ENCODE measurements at regions not wholly inside any gene's neighbourhood (a gene's known extent, or its start where the extent isn't known, plus 50 kb on each side); places are given as distances from the start of the nearest gene placed in this dataset.
"Not testable (repeated sequence)": the region's sequence is repeated elsewhere in the genome, so short reads cannot be mapped to it uniquely, and the experiment has no call there.

DNA sequence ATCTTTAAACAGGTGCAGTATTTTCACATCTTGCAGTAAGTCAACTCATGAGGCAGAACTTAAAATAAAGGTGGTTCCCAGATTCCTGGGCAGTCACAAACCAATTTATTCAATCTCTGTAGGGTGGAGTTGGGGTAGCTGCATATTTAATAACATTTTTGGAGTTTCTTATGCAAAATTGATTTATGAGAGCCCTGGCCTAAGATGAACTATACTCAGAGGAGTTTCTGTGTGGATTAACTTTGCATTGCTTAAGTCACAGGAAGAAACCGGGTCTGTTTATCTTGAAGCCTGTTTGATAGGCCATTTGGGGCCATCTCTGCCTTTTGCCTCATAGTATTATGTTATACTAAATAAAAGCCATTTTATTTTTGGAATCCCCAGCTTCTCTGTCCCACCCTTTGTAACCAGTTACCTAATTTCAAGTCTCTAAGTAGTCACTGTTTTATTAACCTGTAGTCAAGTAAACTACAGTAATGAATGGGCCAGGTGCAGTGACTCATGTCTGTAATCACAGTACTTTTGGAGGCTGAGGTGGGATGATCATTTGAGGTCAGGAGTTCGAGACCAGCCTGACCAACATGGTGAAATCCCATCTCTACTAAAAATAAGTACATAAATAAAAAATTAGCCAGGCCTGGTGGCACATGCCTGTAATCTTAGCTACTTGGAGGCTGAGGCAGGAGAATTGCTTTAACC lies 104.4 kb upstream of the FAM3C start:
- Histone ChIP-seq H3K27me3 (no peaks in the 10 kb centered on the region), H3K4me3 (no peak overlapping the region), H3K27ac (no peak overlapping the region), H3K9me3 (peaks cover 0 to 14% (median 6%) of the 10 kb centered on the region in 3 donors), H3K36me3 (no peaks in the 10 kb centered on the region), H3K4me1 (peaks cover 0 to 7% (median 3%) of the 10 kb centered on the region in 3 donors)
- 67 to 74% methylated on average over 2 of the region's 2 CpGs for WGBS, 2 donors
- no peak for TF ChIP-seq POLR2A (IDR thresholded peaks at IDR 0.05)
- TF ChIP-seq, protein P1, sequence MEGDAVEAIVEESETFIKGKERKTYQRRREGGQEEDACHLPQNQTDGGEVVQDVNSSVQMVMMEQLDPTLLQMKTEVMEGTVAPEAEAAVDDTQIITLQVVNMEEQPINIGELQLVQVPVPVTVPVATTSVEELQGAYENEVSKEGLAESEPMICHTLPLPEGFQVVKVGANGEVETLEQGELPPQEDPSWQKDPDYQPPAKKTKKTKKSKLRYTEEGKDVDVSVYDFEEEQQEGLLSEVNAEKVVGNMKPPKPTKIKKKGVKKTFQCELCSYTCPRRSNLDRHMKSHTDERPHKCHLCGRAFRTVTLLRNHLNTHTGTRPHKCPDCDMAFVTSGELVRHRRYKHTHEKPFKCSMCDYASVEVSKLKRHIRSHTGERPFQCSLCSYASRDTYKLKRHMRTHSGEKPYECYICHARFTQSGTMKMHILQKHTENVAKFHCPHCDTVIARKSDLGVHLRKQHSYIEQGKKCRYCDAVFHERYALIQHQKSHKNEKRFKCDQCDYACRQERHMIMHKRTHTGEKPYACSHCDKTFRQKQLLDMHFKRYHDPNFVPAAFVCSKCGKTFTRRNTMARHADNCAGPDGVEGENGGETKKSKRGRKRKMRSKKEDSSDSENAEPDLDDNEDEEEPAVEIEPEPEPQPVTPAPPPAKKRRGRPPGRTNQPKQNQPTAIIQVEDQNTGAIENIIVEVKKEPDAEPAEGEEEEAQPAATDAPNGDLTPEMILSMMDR (IDR thresholded peaks at IDR 0.05), result no peak
- DNase-seq, result no peak
- intact Hi-C loops (cut with DNase I), result no loop called here

DNA sequence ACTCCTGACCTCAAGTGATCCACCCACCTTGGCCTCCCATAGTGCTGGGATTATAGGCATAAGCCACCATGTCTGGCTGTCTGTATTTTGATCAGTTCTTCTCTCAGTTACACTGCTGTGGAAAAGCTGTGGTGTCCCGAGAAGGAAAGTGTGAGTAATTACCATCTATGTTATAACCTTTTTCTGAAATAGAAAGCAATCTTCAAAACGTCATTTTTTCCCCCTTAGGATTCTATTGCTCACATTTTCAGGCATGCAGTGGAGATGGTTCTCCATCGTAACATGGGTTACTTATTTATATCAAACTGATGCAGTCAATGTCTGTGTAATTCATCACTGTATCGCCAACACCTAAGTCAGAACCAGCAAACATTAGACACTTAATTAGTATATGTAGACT lies 103.5 kb upstream of the FAM3C start:
- intact Hi-C loops (cut with DNase I), result no loop called here
- no peak overlapping the region for H3K4me3 ChIP-seq
- peaks cover 0 to 5% (median 0%) of the 10 kb centered on the region in 3 donors for H3K9me3 ChIP-seq
- DNase-seq, result no peak
- TF ChIP-seq, protein P1 (IDR thresholded peaks at IDR 0.05), result no peak
- no peak for TF ChIP-seq POLR2A (IDR thresholded peaks at IDR 0.05)
- no peaks in the 10 kb centered on the region for H3K36me3 ChIP-seq
- 74 to 91% methylated on average over 4 of the region's 4 CpGs for WGBS, 2 donors
- no peaks in the 10 kb centered on the region for H3K27me3 ChIP-seq
- peaks cover 0 to 5% (median 3%) of the 10 kb centered on the region in 3 donors for H3K4me1 ChIP-seq
- H3K27ac ChIP-seq, result no peak overlapping the region

DNA sequence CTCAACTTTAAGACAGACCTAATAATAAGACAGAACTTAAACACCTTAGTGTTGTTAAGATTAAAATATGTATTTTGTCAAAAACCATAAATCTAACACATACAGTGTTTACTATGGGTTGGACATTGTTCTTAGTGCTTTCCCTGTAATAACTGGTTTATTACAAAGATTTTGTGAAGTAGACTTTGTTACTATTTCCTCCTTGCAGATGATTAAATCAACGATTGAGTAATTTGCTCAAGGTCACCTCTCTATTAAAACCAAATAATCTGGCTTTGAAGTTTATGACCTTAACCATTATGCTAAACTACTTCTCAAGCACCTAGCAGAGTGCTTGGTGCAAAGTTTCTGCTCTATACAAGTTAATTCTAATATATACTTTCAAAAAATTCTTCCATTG lies 102.7 kb upstream of the FAM3C start:
- no peaks in the 10 kb centered on the region for H3K27me3 ChIP-seq
- TF ChIP-seq POLR2A (IDR thresholded peaks at IDR 0.05), result no peak
- TF ChIP-seq, protein P1 (IDR thresholded peaks at IDR 0.05), result no peak
- no peak for DNase-seq
- no peaks in the 10 kb centered on the region for H3K4me1 ChIP-seq
- H3K27ac ChIP-seq, result no peak overlapping the region
- no peak overlapping the region for H3K4me3 ChIP-seq
- WGBS, 2 donors, result 43 to 63% methylated on average over 1 of the region's 1 CpG
- no peaks in the 10 kb centered on the region for H3K9me3 ChIP-seq
- intact Hi-C loops (cut with DNase I), result no loop called here
- H3K36me3 ChIP-seq, result no peaks in the 10 kb centered on the region

DNA sequence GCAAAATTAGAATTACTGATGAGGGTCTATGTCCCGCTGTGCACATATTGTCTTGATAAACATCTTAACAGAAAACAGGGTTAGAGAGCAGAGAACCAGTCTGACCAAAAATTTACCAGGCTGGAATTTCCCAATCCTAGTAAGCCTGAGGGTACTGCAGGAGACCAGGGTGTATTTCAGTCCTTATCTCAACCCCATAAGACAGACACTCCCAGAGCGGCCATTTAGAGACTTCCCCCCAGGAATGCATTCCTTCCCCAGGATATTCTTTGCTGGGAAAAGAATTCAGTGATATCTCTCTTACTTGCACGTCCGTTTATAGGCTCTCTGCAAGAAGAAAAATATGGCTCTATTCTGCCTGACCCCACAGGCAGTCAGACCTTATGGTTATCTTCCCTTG lies 101.4 kb upstream of the FAM3C start:
- DNase-seq; H3K27ac ChIP-seq; H3K4me3 ChIP-seq; H3K9me3 ChIP-seq; H3K36me3 ChIP-seq; H3K27me3 ChIP-seq; H3K4me1 ChIP-seq; intact Hi-C loops (cut with DNase I): not testable (repeated sequence)
- WGBS, 2 donors, result 91% methylated on average over 4 of the region's 4 CpGs

DNA sequence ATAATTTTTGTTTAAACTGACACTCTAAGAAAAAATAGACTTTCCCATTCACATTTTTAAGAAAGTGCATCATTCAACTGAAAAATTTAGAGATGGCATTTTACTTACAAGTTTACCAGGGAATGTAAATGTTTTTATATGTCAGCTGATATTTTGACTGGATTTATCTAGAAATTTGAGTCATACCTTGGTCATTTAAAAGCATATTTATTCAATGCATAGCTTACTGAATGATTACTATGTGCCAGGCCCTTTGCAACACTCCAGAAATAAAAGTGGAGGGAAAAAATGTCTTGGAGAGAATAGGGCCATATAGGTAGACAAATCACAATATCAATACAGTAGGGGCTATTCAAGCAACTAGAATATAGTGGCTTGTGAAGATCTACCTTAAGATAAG lies 98.4 kb upstream of the FAM3C start:
- no peaks in the 10 kb centered on the region for H3K36me3 ChIP-seq
- DNase-seq, result no peak
- H3K4me1 ChIP-seq, result no peaks in the 10 kb centered on the region
- TF ChIP-seq POLR2A (IDR thresholded peaks at IDR 0.05), result no peak
- TF ChIP-seq, protein P1 (IDR thresholded peaks at IDR 0.05), result no peak
- intact Hi-C loops (cut with DNase I), result no loop called here
- no peak overlapping the region for H3K27ac ChIP-seq
- H3K4me3 ChIP-seq, result no peak overlapping the region
- H3K9me3 ChIP-seq, result no peaks in the 10 kb centered on the region
- H3K27me3 ChIP-seq, result no peaks in the 10 kb centered on the region

DNA sequence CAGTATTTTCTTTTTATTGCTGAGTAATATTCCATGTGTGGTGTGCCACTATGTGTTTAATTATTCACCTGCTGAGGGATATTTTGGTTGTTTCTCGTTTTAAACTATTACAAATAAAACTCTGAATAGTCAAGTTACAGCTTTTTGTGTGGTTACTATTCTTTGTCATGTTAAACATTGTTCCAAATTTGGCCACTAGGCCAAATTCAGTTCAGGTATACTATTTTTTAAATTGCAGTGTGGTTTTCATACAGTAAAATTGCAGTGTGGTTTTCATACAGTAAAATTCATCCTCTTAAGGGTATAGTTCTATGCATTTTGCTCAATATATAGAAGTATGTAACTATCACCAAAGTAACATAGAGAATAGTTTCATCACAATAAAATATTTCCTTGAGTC lies 97.4 kb upstream of the FAM3C start:
- intact Hi-C loops (cut with DNase I), result no loop called here
- H3K9me3 ChIP-seq, result no peaks in the 10 kb centered on the region
- no peaks in the 10 kb centered on the region for H3K36me3 ChIP-seq
- H3K4me1 ChIP-seq, result peaks cover 0 to under 1% (median 0%) of the 10 kb centered on the region in 3 donors
- no peaks in the 10 kb centered on the region for H3K27me3 ChIP-seq
- no peak for TF ChIP-seq POLR2A (IDR thresholded peaks at IDR 0.05)
- TF ChIP-seq, protein P1 (IDR thresholded peaks at IDR 0.05), result no peak
- H3K4me3 ChIP-seq, result no peak overlapping the region
- DNase-seq, result no peak
- 52 to 57% methylated on average over 1 of the region's 1 CpG for whole genome bisulfite sequencing, 2 donors
- H3K27ac ChIP-seq, result no peak overlapping the region

Measured in esophagus squamous epithelium (tissue), 5 donors.